ENCODE measurements at regions not wholly inside any gene's neighbourhood (a gene's known extent, or its start where the extent isn't known, plus 50 kb on each side); places are given as distances from the start of the nearest gene placed in this dataset.

DNA sequence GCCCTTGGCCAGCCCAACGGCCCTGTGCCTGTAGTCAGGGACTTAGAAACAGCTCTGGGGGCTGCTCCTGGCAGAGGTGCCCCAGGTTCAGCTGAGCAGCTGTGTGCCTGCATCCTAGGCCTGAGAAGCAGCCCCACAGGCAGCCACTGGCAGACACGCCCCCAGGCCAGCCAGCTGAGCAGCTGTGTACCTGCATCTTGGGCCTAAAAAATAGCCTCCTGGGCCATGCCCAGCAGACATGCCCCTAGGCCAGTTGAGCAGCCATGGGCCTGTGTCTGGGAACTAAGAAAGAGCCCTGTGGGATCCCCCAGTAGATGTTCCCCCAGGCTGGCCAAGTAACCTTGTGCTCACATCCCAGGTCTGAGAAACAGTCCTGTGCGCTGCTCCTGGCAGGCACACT lies 64.0 kb downstream of the TBR1 start:
- Histone ChIP-seq H2BK5ac (ENCODE audit: low read depth, low read length, poor library complexity, severe bottlenecking) (no peak overlapping the region), H3K4me3 (ENCODE audit: insufficient read depth, low read depth, low read length) (no peak overlapping the region), H3K9me1 (ENCODE audit: insufficient read depth, low read length) (no peaks in the 10 kb centered on the region), H4K20me1 (ENCODE audit: insufficient read depth, low read length) (no peaks in the 10 kb centered on the region), H3K4ac (ENCODE audit: low read depth, low read length) (no peak overlapping the region), H3K23ac (ENCODE audit: low read depth, low read length) (no peak overlapping the region), H3K56ac (ENCODE audit: extremely low read depth, insufficient read depth, low read length) (no peak overlapping the region), H2BK120ac (ENCODE audit: low read depth, low read length) (no peak overlapping the region), H3K18ac (ENCODE audit: low read depth, low read length) (no peak overlapping the region), H3K27ac (ENCODE audit: insufficient read depth, low read length) (no peak overlapping the region), H3K4me2 (ENCODE audit: low read depth, low read length) (no peak overlapping the region), H3K36me3 (ENCODE audit: control insufficient read depth, insufficient read depth, low read length) (no peaks in the 10 kb centered on the region), H4K5ac (ENCODE audit: low read depth, low read length) (no peak overlapping the region), H3K9me3 (ENCODE audit: control insufficient read depth, insufficient read depth, low read length) (no peaks in the 10 kb centered on the region; the same call in 1 of the 2 replicates), H2AFZ (replicated peaks; ENCODE audit: low read length, poor library complexity) (no peak overlapping the region), H4K91ac (ENCODE audit: insufficient read depth, low read depth, low read length) (no peak overlapping the region), H4K8ac (ENCODE audit: low read depth in 2 of 2, low read length in 2 of 2) (no peak overlapping the region), H2AK5ac (ENCODE audit: low read depth, low read length) (no peak overlapping the region), H2AK9ac (replicated peaks; ENCODE audit: low read depth, low read length, poor library complexity) (no peak overlapping the region), H3K14ac (replicated peaks; ENCODE audit: low read depth, low read length) (no peak overlapping the region), H3K27me3 (ENCODE audit: control insufficient read depth, insufficient read depth, low read length) (no peaks in the 10 kb centered on the region), H3K9ac (ENCODE audit: low read depth, low read length) (no peak overlapping the region), H2BK15ac (ENCODE audit: low read depth, low read length) (no peak overlapping the region), H3K79me1 (ENCODE audit: low read depth in 1 of 2, low read length in 2 of 2) (no peaks in the 10 kb centered on the region), H3K4me1 (ENCODE audit: control insufficient read depth, insufficient read depth, low read length) (no peaks in the 10 kb centered on the region), H2BK20ac (ENCODE audit: low read depth, low read length) (no peak overlapping the region)
- in situ Hi-C loops (cut with MboI; ENCODE audit: low sequenced_read_pairs): no loop called here
- 33% methylated on average over 3 of the region's 3 CpGs; no CpG with 5 or more reads in 1 of the 2 experiments for WGBS, 2 experiments (ENCODE audit: extremely low coverage in 2 of 2, insufficient read length in 1 of 2)
- POLR2A ChIA-PET (ENCODE audit: unreplicated experiment): no interaction called here
- intact Hi-C loops (cut with micrococcal nuclease): no loop called here
- dilution Hi-C loops (cut with HindIII; ENCODE audit: low sequenced_read_pairs, unreplicated experiment): no loop called here
- DNase-seq (no peak), ATAC-seq (ENCODE audit: low read depth) (no peak)
- CTCF ChIA-PET: no interaction called here
- no TSS peak for BruUV-seq (replicated peaks)
- TF ChIP-seq MXI1 (IDR thresholded peaks at IDR 0.05; ENCODE audit: borderline replicate concordance, low read depth, low read length) (no peak), BHLHE40 (IDR thresholded peaks at IDR 0.05; ENCODE audit: low read depth, low read length) (no peak), MAZ (IDR thresholded peaks at IDR 0.05; ENCODE audit: borderline replicate concordance, low read depth, low read length) (no peak), SMC3 (IDR thresholded peaks at IDR 0.05; ENCODE audit: low read depth, low read length) (no peak), CTCF (conservative IDR thresholded peaks at IDR 0.05; ENCODE audit: low read depth, low read length) (no peak), CHD1 (IDR thresholded peaks at IDR 0.05; ENCODE audit: low read depth, low read length) (no peak), MAFK (IDR thresholded peaks at IDR 0.05; ENCODE audit: low read depth, low read length) (no peak), RCOR1 (IDR thresholded peaks at IDR 0.05; ENCODE audit: insufficient replicate concordance, low read length) (no peak)
- TF ChIP-seq, protein P1, sequence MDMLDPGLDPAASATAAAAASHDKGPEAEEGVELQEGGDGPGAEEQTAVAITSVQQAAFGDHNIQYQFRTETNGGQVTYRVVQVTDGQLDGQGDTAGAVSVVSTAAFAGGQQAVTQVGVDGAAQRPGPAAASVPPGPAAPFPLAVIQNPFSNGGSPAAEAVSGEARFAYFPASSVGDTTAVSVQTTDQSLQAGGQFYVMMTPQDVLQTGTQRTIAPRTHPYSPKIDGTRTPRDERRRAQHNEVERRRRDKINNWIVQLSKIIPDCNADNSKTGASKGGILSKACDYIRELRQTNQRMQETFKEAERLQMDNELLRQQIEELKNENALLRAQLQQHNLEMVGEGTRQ (IDR thresholded peaks at IDR 0.05; ENCODE audit: low read depth, low read length): no peak
